ENCODE measurements at regions not wholly inside any gene's neighbourhood (a gene's known extent, or its start where the extent isn't known, plus 50 kb on each side); places are given as distances from the start of the nearest gene placed in this dataset.
"Not testable (repeated sequence)": the region's sequence is repeated elsewhere in the genome, so short reads cannot be mapped to it uniquely, and the experiment has no call there.

DNA sequence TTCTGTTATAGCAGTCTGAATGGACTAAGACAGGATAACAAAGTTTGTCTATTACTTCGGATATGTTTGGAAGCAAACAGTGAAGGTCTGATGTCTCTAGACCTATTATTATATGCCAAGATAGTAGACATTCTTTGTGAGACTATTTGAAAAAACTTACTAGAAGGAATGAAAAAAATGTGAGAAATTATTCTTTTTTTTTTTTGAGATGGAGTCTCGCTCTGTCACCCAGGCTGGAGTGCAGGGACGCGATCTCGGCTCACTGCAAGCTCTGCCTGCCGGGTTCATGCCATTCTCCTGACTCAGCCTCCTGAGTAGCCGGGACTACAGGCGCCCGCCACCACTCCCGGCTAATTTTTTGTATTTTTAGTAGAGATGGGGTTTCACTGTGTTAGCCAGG is 690.7 kb upstream of the SLC35B3 start:
- DNase-seq (ENCODE audit: low read depth in 3 of 3), result not testable (repeated sequence)

DNA sequence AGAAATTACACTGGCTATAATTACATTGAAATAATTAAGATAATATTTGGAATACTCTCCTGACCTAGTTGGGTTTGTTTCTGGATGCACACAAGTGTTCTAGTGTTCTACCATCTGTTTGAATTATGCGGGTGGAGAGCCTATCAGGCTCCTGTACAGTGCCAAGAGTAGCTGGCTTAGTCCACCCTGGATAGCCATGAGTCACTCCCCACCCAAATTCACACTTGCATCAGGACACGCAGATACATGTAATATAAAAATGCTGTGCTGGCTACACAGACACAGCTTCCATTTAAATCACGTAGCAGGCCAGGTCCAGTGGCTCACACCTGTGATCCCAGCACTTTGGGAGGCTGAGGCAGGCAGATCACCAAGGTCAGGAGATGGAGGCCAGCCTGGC is 686.2 kb upstream of the SLC35B3 start:
- DNase-seq (ENCODE audit: low read depth in 3 of 3), result no peak

DNA sequence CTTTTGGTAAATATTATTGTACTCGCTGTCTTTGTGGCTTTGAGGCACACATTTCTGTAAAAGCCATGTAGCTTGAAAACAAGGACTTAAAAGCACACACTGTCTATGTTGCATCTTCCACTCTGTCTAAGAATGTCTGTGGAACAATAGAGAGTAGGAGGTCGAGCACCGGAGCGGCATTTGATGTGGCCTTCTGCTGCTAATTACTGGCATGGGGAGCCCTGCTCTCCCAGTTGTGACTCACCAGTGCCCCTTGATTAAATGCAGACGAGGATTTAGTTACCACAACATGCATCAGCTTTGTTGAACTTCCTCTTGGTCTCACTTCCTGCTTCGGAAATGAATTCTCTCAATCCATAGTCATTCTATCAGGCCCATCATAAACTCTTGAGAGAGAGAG is 680.7 kb upstream of the SLC35B3 start:
- DNase-seq (ENCODE audit: low read depth in 3 of 3), result no peak

DNA sequence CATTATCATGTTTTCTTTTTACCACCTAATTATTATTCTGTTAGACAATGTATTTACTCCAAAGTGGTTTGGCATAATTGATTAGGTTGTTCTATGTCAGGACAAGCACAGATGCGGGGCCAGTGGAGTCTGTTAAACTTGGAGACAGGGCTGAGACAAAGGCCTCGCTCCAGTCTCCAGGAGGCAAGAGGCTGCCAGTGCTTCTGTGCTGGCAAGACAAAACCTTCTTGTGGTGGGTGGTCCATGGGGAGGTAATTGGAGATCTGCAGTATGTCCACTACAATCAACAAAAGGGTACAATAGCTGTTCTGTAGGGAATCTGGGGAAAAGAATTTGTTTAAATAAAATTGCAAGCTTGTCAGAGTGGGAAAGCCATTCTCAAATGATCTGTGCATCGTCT is 677.2 kb upstream of the SLC35B3 start:
- DNase-seq (ENCODE audit: low read depth in 3 of 3), result no peak

DNA sequence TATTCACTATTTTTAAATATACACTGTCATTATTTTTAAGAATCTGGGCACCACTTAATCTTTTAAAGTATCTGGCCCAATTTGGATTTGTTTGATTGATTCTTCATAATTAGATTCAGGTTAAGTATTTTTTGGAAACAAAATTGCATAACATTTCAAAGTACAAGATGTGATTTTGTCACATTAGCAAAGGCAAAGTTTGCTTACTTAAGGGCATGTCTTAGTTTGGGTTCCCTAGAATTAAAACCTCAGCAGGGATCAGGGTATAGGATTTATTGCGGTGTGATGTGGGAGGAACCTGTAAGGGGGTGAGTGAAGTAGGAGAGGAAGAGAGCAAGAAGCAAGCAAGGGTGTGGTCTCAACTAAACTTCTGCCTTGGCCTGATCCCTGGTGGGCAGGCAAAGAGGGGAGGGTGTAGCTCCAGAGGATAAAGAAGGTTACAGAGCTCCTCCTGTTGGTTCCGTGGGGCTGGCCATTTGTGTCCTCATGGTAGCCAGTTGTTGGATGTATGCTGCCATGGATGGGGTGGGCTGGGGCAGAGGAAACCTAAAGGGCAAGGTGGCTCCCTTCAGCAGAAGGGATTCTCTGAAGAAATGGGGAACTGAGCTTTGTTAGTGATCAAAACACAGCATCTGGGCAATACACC is 668.7 kb upstream of the SLC35B3 start:
- DNase-seq (ENCODE audit: low read depth in 3 of 3), result no peak

DNA sequence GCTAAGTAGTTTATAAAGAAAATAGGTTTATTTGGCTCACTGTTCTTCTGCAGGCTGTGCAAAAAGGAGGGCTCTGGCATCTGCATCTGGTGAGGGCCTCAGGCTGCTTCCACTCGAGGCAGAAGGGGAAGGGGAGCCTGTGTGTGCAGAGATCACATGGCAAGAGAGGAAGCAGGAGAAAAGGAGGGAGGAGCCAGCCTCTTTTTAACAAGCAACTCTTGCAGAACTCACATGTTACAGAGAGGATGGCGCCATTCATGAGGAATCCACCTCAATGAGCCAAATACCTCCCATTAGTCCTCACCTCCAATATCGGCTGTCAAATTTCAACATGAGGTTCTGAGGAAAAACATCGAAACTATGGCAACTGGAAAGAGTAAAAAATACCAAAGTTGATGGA is 666.6 kb upstream of the SLC35B3 start:
- DNase-seq (ENCODE audit: low read depth in 3 of 3), result no peak

DNA sequence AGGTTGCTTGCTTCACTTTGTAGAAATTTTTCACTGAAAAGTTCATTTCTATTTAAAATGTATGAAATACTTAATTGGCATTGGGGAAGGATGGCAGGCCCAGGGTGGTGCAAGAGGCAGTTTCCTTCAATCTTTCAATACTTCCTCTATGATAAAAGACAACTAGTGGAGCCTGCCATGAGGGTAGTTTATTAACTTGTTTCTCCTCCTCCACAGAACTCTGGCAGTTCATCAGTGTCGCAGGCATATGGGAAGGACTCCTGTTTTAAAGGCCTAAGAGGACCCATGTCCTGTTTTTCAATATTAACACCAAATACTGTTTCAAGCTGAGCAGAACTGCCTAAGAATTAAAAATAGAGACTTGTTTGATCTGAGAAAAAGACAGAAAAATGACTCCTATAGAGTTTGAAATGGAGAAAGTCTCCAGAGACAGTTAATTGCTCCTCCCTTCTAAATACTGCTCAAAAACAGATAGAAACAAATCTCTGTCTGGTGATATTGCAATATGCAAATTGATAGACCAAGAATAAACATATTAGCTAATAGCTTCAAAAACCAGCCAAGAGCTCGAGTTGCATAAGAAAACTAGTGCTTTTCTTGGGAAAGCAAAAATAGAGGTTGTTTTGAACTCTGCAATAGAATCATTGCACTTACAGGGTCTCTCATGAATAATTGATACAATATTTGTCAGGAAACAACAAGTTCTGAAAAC is 665.7 kb upstream of the SLC35B3 start:
- DNase-seq (ENCODE audit: low read depth in 3 of 3), result no peak

DNA sequence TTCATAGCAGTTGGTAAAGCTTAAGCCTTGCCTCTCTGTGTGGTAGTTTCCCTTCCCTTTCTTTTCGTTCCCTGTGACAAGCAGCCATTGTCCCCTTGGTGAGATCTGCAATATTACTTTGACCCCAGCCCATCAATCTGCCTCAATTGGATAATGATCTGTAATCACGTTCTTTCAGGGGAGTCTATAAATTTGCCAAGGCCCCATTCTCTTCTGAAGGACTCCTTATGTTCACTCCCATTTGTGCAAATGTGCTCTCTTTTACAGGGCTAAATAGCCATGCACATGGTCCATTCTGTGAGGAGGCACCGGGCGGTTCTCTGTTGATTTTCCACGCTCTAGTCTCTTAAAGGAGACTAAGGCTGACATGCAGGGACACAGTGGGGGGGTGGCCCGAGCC is 660.4 kb upstream of the SLC35B3 start:
- DNase-seq (ENCODE audit: low read depth in 3 of 3), result no peak

DNA sequence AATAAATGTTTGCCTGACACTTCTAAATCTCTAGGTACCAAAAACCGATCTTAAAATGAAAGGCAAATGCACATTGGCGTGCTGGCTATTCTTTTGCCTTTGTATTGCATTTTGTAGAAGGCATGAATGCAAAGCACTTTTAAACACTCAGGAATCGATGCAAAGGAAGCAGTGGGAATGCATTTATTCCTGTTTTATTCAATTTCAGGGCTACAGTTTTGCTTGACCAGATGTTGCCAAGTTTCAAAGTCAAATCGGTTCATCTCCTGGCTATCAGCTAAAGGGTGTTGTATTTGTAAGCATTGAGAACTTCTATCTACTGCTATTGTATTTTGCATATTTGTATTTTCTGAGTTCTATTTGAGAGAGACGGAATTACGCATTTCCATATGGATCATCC is 659.8 kb upstream of the SLC35B3 start:
- DNase-seq (ENCODE audit: low read depth in 3 of 3), result no peak

DNA sequence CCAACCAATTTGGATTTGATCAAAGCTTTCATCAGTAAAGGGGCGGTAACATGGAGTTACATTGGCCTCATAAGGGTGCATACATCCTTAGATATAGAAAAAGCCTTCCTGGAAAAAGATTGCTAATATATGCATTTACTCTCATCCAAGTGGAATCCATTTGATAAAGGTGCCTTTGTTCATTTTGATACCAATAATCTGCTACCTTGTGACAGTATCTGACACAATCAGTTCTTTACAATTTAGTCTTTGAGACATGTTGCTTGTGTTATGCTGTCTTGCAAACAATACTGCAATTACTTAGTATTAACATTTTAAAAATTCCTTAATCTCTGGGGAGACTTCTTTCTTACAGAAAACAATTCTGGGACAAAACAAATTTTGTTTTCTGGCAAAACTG is 654.4 kb upstream of the SLC35B3 start:
- no peak for DNase-seq (ENCODE audit: low read depth in 3 of 3)

DNA sequence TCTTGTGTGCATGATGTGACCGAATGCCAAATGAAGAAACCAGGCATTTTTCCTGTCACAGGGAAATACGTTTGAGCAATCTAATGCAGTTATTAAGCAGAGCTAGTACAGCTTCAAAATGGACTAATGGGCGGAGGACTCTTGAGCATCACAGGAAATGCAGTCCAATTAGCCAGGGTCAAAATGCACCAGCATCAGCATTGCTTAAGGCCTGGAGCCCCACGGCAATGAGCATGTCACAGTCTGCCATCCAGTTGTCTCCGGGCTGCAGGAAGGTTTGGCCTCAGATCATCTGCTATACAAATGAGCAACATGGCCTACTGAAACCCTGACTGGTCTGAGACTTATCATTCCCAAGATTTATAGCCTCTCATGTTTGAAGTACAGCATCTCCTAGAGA is 652.1 kb upstream of the SLC35B3 start:
- no peak for DNase-seq (ENCODE audit: low read depth in 3 of 3)

DNA sequence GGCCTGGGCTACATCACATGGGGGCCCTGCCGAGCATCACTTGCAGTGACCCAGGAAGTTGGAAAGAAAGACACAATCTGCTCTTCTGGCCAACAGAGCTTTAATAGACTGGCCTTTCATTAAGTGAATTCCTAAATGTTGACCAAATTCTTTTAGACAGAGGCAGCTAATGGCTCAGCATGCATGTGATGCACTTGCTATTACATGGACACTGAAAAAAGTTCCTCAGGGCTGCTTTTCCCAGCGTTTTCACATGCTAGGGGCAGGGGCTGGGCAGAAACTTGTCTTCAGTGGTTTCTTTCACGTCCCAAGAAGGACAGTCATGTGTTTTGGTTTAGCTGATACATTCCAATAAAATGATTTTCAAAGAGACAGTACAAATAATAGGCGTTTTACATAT is 651.0 kb upstream of the SLC35B3 start:
- DNase-seq (ENCODE audit: low read depth in 3 of 3), result no peak

DNA sequence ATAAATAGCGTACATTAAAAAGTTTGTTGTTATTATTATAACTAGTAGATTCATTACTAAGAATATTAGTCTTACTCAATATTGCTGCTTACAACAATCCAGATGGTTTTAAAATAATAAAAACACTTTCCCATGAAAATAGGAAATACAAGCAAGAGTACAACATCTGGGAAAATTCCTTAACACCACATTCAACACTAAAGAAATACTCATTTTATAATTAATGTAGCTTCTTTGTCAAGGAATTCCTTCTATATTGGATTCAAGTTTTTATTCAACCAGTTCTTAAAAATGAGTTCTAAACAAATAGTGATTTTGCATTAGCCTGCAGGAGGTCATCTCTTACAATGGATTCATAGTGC is 650.3 kb upstream of the SLC35B3 start:
- no peak for DNase-seq (ENCODE audit: low read depth in 3 of 3)

DNA sequence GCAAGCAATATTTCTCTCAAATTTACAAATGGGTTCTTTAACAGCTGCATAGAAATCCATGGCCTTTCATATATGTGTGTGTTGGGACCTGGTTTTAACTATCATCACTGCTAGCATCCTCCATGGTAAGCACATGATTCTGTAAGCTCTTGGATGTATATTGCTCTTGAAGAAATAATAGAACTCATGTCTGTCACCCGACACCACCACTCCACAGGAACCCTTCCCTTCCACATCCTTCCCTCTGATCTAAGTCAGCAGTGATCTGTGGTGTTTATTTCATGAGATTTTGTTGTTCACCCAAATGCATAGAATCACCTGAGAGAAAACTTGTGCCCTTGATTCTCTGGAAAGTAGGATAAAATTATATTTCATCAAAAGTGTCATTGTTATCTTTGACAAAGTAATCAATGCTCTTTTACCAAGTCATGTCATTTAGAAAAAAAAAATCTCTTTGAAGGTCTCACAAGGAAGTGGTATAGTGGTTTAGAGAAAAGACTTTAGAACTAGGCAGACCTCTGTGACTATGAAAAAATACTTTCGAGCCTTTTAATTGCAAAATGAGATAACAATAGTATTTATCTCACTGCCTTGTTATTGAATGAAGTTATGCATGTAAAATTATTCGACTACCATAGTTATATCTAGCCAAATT is 649.8 kb upstream of the SLC35B3 start:
- DNase-seq (ENCODE audit: low read depth in 3 of 3), result no peak

DNA sequence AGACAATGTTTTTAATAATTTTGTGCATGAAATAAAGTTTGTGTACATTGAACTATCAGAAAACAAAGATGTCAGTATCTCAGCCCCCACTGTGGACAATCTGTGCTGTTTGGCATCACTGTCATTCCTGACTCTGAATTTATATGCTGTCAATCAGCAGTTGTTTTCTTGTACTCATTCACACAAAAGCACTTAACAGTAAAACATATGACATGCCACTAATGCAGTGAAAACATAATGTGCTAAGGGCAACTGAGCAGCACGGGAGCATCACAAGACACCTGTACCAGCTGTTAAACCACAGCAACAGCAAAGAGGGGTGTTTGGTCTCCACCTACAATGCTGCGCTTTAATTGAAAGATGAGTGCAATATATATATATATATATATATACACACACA is 647.8 kb upstream of the SLC35B3 start:
- DNase-seq (ENCODE audit: low read depth in 3 of 3), result no peak

DNA sequence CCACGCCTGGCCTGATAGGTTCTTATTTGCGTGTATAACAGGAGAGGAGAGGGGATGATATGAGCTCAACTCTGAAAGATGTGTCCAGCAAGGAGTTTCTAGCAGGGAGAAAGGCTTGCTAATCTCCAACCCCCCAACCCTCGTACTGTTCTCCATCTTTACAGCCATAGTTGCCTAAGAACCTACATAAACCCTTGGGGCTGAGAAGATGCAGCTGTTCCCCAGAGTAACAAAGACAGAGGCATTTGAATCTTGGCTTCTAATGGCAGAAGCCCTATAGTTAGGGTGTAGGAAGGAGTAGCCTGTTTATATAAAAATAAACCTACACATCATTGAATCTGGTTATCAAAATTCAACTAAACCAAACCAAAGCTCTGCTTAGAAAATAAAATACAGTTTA is 631.4 kb upstream of the SLC35B3 start:
- DNase-seq (ENCODE audit: low read depth in 3 of 3), result no peak

DNA sequence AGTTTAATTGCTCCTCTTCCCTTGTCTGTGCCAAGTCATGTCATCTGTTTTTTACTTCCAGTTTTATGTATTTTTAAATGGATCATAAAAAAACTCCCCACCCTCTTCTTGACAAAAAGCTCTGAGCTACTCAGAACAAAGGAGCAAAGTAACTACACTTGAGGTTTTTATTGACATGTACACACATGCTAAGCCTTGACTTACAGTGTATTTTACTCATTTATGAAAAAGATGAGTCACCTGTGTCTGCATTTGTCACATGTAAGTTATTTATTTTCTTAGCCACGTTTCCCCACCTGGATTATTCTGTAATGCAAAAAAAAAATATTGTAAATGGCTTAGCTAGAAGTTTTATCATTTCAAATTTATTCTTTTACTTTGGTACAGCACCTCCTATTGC is 628.8 kb upstream of the SLC35B3 start:
- no peak for DNase-seq (ENCODE audit: low read depth in 3 of 3)

DNA sequence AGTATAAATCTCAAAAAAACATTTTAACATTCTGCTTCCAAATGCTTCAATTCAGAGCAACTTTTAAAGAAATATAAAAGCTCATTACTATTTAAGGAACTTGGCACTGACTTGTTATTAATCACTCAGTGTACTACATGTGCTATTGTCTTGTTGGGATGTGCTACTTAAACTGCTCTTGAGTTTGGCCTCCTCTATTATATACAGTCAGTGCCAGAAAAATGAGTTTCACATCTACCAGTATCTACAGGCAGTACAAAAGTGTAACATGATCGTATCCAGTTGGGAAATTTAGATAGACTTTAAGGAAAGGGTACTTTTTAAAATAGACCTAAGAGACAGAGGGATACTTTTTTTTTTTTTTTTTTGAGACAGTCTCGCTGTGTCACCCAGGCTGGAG is 627.3 kb upstream of the SLC35B3 start:
- no peak for DNase-seq (ENCODE audit: low read depth in 3 of 3)

DNA sequence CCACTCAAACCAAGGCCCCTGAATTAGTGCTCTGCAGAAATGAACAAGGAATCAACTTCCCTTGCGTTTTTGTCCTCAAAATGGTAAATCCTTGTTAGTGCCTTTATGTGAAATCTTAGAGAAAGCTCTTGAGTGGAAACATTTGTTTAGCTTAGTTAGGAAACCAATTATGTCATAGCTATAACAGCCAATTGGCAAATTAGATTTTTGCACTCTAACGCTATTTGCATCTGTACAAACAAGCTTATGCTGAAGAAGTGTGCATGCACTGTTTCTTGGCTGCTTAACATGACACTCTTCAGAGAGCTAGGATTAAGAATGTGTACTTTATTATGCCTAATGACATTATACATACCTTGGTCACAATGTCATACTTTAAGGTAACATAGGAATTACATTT is 622.6 kb upstream of the SLC35B3 start:
- no peak for DNase-seq (ENCODE audit: low read depth in 3 of 3)

DNA sequence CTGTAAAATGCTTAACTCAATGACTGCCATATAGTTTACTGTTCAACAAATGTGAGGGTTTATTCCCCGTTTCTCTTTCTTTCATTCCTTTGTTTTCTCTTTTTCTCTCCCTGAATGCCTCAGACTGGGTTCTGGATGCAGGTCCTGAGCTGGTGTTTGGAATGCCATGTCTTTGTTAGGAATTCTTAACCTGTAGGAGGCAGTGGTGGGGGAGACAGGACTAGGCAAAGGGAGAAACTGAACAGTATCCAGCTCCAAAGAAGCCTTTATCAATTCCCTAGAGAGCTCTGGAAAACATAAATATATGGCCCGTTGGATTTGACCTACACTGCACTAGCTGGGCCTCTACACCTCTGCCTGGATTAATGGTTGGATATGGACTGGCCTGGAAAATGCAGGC is 621.2 kb upstream of the SLC35B3 start:
- DNase-seq (ENCODE audit: low read depth in 3 of 3), result no peak

DNA sequence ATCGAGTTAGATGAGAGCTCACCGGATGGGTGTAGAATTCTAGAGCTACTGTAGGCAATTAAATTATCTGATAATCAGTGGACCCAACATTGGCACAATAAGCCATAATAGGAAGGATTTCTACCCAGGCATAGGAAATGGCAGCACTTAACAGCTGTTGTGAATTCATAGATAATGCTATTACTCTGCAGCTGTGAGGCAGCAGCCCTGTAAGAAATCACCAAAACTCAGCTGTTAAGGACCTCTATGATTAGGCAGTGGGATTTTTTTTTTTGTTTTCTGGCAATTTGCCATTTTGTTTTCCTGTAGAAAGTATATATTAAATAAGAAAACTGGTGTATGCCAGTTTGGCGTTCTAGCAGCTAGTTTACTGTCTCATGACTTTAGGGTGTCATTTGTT is 609.1 kb upstream of the SLC35B3 start:
- no peak for DNase-seq (ENCODE audit: low read depth in 3 of 3)

DNA sequence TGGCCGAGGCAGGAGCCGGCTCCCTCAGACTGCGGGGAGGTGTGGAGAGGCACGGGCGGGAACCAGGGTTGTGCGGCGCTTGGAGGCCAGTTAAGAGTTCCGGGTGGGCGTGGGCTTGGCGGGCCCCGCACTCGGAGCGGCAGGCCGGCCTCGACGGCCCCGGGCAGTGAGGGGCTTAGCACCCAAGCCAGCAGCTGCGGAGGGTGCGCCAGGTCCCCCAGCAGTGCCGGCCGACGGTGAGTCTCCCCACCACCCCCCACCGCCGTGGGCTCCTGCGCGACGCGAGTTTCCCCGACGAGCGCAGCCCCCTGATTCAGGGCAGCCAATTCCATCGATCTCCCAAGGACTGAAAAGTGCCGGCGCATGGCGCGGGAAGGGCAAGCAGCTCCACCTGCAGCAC is 605.4 kb upstream of the SLC35B3 start:
- DNase-seq (ENCODE audit: low read depth in 3 of 3), result no peak

DNA sequence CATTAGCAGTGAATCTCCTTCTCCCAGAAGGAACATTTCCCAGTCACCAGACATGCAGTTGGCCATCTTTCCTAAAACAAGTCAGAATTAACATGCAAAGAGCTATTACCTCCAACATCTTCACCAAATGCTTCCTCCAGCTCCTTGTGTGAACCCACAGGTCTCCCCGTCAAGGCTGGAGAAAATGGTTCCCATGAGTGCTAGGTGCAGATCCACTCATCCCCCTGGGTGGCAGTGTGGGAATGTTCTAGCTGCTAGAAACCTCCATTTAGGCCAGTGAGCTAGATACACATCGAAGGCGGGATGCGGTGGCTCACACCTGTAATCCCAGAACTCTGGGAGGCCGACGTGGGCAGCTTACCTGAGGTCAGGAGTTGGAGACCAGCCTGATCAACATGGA is 603.9 kb upstream of the SLC35B3 start:
- no peak for DNase-seq (ENCODE audit: low read depth in 3 of 3)

DNA sequence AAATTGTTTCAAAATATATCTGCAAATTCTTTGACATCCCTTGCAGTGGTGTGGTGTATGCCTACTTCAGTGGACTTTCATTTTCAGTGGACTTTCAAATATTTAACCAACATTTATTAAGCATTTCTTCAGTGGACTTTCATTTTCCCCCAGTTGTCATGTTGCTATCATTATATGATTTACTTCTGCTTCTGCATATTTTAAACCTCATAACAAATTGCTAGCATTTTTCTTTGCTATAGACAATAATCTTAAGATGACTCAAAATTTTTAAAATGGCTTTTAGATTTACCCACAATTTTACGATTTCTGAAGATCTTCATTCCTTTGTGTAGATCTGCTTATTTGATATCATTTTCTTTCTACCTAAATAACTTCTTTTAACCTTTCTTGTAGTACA is 592.7 kb upstream of the SLC35B3 start:
- no peak for DNase-seq (ENCODE audit: low read depth in 3 of 3)
